ENCODE measurements at regions not wholly inside any gene's neighbourhood (a gene's known extent, or its start where the extent isn't known, plus 50 kb on each side); places are given as distances from the start of the nearest gene placed in this dataset.
"Not testable (repeated sequence)": the region's sequence is repeated elsewhere in the genome, so short reads cannot be mapped to it uniquely, and the experiment has no call there.

DNA sequence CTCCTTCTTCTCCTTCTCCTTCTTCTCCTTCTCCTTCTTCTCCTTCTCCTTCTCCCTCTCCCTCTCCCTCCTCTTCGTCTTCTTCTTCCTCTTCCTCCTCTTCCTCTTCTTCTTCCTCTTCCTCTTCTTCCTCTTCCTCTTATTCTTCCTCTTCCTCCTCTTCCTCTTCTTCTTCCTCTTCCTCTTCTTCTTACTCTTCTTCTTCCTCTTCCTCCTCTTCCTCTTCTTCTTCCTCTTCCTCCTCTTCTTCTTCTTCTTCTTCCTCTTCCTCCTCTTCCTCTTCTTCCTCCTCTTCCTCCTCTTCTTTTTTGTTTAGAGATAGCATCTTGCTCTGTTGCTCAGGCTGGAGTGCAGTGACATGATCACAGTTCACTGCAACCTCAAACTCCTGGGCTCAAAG is 97.7 kb upstream of the MPHOSPH6 start:
- intact Hi-C loops (cut with DNase I) = loop anchor here in 1 of 2 donors (10.0 kb wide), 1 partner anchor 187 kb away; no protein-coding TSS in a partner anchor
- not testable (repeated sequence) for DNase-seq (ENCODE audit: low spot score)

DNA sequence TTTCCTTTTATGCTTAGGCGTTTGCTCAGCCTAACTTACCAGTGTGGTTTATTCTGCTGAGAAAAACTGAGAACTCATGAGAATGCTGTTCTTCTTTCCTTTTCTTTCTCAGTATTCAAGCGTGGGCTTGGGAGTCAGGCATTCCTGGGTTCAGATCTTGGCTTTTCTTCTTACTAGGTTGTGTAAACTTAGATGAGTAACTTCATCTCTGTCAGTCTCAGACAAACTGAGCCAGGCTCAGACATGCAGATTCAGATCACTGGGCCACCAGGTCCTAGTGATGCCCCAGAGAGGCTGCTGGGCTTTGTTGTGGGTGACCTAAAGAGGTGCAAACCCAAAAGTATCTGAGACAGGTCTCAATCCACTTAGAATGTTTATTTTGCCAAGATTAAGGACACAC is 95.8 kb upstream of the MPHOSPH6 start:
- intact Hi-C loops (cut with DNase I) = loop anchor here in 1 of 2 donors (10.0 kb wide), 1 partner anchor 189 kb away; no protein-coding TSS in a partner anchor

DNA sequence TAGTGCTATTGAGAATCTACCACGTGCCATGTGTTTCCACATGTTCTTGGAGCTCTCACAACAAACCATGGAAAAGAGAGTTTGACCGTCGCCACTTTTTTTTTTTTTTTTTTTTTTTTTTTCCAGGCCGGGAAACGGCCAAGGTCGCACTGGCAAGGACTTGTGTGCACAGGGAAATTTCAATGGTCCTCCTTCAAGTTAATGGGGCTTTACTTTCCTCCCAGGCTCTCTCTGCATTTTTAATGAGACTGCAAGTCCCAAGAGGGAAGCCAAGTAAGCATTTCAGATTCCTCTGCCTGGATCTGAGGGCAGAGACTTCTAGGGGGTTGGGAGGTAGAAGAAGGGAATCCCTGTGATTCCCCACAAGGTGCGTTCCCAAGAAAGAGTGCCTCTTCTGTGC is 94.7 kb upstream of the MPHOSPH6 start:
- intact Hi-C loops (cut with DNase I) = loop anchor here in 1 of 2 donors (10.0 kb wide), 1 partner anchor 190 kb away; no protein-coding TSS in a partner anchor
- no peak for DNase-seq (ENCODE audit: low spot score)

More for the DNA sequence above, 95.8 kb upstream of the MPHOSPH6 start:
- DNase-seq (ENCODE audit: low spot score) = no peak

DNA sequence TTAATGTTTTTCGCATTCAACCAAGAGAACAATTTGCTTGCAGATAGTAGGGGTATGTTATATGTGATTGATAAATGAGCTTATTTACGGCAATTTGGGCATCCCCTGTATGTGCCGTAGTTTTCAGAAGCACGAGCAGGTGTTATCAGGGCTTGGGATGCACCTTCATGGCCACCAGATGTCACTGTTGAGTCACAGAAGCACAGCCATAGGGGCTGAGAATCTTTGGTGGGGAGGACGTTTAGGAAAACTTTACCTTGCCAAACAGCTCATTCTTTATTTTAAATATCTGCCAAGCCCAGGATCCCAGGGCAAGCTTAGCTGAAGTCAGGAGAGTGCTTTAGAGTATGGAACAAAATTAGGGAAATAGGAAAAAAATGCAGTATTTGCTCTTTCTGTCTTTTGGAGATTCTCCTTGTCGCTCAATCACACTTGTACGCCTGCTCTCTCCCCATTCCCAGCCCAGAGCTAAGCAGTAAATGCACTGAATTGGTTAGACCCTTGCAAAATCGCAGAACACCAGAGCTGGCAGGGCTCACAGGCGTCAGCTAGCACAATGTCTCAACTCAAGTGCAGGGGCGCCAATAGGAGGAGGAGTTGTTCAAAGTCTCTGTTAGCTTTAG is 93.6 kb upstream of the MPHOSPH6 start:
- intact Hi-C loops (cut with DNase I) = loop anchor here in 1 of 2 donors (10.0 kb wide), 1 partner anchor 191 kb away; no protein-coding TSS in a partner anchor
- no peak for DNase-seq (ENCODE audit: low spot score)

DNA sequence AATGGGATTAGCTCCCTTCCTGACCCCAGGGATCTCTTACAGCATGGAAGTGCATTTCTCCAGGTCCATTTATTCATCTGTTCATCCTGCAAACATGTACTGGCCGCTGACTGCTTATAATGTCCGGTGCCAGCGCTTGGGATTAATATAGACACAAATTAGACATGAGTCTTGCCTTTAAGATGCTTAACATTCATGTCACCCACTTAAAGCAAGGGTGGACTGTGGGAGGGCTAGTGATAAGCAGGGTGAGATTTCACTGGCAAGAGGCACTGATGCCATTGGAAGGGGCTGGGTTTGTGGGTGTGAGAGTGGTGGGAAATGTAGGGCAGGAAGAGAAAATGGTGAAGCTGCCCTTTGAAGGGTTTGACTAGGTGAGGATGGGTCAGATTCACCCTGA is 92.2 kb upstream of the MPHOSPH6 start:
- intact Hi-C loops (cut with DNase I) = loop anchor here in 1 of 2 donors (10.0 kb wide), 1 partner anchor 193 kb away; no protein-coding TSS in a partner anchor
- no peak for DNase-seq (ENCODE audit: low spot score)

DNA sequence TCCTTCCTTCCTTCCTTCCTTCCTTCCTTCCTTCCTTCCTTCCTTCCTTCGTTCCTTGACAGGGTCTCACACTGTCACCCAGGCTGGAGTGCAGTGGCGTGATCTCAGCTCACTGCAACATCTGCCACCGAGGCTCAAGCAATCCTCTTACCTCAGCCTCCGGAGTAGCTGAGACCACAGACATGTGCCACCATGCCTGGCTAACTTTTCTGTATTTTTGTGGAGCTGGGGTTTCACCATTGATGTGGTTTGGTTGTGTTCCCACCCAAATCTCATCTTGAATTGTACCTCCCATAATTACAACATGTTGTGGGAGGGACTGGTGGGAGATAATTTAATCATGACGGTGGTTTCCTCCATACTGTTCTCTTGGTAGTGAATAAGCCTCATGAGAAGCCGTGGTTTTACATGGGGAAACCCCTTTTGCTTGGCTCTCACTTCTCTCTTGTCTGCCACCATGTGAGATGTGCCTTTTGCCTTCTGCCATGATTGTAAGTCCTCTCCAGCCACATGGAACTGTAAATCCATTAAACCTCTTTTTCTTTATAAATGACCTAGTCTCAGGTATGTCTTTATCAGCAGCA is 90.3 kb upstream of the MPHOSPH6 start:
- no peak for DNase-seq (ENCODE audit: low spot score)
- intact Hi-C loops (cut with DNase I) = loop anchor here in 1 of 2 donors (10.0 kb wide), 1 partner anchor 194 kb away; no protein-coding TSS in a partner anchor

DNA sequence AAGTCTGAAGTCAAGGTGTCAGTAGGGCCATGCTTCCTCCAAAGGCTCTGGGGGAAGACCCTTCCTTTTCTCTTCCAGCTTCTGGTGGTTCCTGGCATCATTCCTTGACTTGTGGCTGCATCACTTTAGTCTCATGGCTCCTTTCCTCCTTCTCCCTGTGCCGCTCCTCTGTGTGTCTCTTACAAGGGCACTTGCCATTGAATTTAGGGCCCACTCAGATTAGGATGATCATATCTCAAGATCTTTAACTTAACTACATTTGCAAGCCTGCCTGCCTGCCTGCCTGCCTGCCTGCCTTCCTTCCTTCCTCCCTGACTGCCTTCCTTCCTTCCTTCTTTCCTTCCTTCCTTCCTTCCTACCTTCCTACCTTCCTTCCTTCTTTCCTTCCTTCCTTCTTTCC is 89.7 kb upstream of the MPHOSPH6 start:
- DNase-seq (ENCODE audit: low spot score) = no peak
- intact Hi-C loops (cut with DNase I) = loop anchor here in 1 of 2 donors (10.0 kb wide), 1 partner anchor 195 kb away; no protein-coding TSS in a partner anchor

DNA sequence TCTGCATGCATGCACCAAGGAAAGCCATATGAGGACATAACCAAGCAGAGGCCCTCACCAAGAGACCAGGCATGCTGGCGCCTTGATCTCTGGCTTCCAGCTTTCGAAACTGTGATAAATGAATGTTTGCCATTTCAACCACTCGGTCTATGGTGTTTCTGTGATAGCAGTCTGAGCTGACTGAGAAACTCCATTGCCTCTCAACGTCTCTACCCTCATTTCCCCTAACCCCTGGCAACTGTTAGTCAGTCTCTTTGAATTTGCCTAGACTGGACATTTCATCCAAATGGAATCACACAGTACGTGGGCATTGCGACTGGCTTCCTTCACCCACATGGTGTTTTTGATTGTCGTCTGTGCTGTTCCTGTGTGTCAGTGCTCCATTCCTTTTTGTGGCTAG is 88.0 kb upstream of the MPHOSPH6 start:
- no peak for DNase-seq (ENCODE audit: low spot score)
- intact Hi-C loops (cut with DNase I) = no loop called here

DNA sequence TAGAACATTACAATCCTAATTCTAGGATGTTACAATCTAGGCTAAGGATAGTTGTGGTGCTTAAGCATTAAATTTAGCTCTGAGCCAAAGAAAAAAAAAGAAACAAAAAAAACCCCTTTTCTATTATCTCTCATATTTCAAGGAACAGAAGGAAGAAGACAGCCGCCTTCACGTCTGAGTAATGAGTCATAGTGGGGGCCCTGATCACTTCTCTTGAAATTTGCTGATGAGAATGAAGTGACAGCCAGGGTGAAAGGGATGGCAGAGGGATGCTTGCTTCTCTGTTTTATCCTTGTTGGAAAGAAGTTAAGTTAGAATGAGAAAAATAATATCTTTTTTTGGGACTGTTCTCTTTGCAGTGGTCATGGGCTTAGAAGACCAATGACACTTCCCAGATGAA is 82.6 kb upstream of the MPHOSPH6 start:
- intact Hi-C loops (cut with DNase I) = no loop called here
- DNase-seq (ENCODE audit: low spot score) = no peak

DNA sequence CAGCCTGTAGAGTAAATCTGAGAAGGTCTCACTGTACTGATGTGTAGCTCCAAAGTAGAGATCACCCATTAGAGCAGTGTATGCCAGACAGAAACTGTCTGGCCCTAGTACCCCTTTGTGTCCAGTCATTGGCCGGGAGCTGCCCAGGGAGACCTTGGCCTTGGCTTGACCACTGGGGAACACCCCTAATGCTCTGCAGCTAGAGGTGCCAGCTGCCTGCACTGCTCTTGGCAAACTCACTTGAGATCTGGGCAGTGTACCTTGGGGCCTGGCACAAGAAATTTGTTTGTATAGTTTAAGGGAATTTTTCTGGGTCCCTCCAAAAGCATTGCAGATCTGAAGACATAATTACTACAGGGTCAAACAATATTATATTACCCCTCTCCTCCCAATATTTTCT is 78.7 kb upstream of the MPHOSPH6 start:
- DNase-seq (ENCODE audit: low spot score) = no peak
- intact Hi-C loops (cut with DNase I) = no loop called here

DNA sequence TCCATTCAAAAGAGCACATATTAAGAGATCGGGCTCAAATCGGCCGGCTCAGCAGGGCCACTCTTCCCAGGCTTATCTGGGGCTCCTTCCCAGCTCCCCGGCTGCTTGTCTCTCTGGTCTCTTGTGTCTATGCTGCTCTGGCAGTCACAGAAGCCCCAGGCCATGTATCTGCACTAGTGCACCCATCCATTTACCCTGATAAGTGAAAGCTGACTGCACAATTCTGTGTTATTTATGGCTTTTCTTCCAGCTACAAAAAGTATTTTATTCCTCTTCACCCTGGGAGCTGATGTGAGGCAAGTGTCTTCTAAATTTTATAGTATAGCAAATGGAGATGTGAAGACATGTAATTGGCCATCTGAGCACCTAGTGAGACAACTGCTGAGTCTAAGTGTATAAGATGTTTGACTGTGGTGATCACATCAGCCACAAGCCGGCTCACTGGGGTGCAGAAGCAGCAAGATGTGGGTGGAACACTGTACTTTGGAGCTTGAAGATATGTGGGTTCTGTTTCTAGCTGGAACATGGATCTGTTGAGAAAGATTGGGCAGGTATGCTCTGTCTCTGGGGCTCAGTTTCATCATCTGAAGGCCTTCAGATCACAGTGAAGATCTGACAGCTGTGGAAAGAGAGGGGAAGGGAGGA is 78.1 kb upstream of the MPHOSPH6 start:
- DNase-seq (ENCODE audit: low spot score) = no peak
- intact Hi-C loops (cut with DNase I) = no loop called here

DNA sequence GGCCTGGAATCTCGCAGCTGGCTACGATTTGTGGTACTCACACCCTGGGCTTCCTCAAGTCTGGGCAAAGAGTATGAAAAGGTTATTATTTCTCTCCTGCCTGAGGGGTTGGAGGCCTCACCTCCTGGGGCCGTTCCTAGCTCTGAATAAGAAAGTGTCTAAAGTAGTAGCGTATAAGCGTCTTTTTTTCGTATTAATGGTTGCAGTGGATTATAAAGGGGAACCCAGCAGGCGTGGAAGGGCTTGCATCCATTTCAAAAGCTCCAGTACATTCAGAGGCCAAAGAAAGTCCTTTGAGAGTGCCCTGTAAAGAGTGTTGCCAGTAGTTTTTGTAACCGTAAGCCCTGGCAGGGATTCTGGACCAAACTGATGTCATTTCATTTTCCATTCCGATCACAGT is 72.2 kb upstream of the MPHOSPH6 start:
- DNase-seq (ENCODE audit: low spot score) = no peak
- intact Hi-C loops (cut with DNase I) = no loop called here

DNA sequence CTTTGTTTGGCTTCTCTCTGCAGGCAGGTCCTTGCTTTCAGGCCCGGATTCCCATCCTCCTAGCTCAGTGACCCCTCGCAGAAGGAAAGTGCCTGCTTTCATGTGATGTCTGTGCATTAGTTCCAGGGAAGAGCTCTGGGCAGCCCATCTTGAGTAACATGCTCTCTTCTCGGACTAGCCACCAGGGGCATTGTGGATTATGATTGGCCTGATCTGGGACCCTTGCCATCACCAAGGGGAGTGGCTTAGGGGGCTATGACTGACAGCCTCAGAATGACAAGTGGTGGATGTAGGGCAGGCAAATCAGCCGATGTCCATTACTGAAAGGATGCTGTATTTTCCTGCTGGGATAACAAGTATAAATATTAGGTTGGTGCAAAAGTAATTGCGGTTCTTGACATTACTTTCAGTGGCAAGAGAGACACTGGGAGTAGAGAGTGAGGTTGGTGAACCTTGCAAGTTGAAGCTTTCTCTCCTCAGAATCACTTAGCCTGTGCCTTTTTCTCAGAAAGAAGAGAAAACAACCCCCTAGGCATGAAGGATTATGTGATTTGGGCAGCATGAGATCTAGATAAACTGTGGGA is 71.5 kb upstream of the MPHOSPH6 start:
- no peak for DNase-seq (ENCODE audit: low spot score)
- intact Hi-C loops (cut with DNase I) = no loop called here

DNA sequence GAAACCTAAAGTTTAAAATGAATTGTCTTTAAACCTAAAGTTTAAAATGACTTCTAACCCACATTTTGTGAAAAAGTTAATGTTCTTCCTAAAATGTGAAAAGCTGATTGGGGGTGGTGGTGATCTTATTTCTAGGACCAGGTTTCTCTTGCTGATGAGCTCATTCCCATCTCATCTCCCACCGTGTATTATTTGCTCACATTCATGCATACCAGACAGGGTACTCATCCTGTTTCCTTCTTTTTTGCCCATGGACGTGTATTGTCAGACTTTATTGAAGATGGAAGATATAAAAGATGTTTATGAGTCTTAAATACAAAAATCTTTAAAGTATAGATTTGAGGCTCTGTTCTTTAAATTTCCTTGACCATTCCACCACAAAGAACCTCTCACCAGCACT is 70.1 kb upstream of the MPHOSPH6 start:
- no peak for DNase-seq (ENCODE audit: low spot score)
- intact Hi-C loops (cut with DNase I) = no loop called here

DNA sequence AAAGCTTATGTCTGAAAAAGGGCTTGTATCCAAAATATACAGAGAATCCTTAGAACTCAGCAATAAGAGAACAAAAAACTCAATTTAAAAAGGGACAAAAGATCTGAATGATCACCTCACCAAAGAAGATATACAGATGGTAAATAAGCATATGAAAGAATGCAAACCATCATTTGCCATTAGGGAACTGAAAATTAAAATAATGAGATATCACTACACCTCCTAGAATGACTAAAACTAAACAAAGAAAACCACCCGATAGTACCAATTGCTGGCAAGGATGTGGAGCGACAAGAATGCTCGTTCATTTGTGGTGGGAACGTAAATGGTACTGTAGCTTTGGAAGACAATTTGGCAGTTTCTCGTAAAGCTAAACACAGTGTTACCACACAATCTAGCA is 66.9 kb upstream of the MPHOSPH6 start:
- intact Hi-C loops (cut with DNase I) = no loop called here
- no peak for DNase-seq (ENCODE audit: low spot score)

DNA sequence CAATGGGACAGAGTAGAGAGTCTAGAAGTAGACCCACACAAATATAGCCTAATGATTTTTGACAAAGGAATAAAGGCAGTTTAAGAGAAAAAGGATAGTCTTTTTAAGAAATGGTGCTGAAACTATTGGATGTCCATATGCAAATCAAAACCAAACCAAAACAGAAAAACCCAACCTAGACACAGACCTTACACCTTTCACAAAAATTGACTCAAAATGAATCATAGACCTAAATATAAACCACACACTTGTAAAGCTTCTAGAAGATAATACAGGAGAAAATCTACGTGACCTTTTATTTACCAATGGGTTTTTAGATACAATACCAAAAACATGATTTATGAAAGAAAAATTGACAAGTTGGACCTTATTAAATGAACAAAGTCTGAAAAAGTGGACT is 66.4 kb upstream of the MPHOSPH6 start:
- DNase-seq (ENCODE audit: low spot score) = no peak
- intact Hi-C loops (cut with DNase I) = no loop called here

DNA sequence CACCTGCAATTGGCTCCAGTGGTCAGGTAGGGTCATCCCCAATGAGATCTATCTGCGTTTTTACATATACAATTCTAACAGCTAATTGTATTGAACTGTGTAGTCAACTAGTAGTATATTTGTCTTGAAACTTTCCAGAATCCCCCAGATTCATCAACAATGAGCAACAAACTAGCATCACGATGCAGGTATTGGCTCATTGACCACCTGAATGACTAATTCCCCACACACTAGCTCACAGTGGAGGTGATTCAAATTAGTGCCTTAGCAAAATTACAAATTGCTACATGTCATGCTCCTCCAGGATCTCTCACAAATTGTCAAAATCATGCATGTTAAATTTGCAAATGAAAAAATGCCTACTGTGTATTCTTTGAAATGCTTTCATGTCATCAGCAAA is 62.8 kb upstream of the MPHOSPH6 start:
- intact Hi-C loops (cut with DNase I) = no loop called here
- DNase-seq (ENCODE audit: low spot score) = no peak

DNA sequence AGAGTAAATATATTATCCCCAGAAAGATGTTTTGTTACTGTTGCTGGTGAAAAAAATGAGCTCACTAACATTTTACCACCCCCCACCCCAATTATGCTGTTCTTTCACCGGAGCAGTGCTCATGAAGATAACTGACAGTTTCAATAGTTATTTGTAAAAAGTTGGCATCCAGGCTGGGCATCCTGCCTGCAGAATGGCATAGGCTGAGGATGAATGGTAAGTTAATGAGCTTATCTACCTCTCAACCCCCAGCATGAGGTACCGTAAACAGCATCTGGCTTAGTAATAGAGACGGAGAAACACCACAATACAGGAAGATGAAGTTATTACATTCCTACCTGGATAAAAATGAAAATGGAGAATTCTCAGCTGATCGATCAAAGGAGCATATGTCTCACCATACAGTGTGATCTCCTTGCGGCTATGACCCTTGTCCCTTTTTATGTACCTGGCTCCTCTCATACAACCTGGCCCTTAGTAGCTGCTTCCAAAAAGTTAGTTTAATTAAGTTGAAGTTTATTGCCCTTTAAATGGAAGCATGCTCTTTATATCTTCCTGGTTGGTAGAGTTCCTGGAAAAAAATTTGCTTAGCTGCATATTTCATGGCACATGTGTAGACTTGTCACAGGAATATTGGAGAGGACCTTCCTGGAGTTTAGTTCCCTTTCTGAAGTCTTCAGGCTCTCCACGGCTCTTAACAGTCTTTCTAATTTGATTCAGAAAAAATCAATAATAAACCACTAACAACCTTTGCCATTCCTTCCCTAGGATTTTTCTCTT is 61.2 kb upstream of the MPHOSPH6 start:
- no peak for DNase-seq (ENCODE audit: low spot score)
- intact Hi-C loops (cut with DNase I) = no loop called here

DNA sequence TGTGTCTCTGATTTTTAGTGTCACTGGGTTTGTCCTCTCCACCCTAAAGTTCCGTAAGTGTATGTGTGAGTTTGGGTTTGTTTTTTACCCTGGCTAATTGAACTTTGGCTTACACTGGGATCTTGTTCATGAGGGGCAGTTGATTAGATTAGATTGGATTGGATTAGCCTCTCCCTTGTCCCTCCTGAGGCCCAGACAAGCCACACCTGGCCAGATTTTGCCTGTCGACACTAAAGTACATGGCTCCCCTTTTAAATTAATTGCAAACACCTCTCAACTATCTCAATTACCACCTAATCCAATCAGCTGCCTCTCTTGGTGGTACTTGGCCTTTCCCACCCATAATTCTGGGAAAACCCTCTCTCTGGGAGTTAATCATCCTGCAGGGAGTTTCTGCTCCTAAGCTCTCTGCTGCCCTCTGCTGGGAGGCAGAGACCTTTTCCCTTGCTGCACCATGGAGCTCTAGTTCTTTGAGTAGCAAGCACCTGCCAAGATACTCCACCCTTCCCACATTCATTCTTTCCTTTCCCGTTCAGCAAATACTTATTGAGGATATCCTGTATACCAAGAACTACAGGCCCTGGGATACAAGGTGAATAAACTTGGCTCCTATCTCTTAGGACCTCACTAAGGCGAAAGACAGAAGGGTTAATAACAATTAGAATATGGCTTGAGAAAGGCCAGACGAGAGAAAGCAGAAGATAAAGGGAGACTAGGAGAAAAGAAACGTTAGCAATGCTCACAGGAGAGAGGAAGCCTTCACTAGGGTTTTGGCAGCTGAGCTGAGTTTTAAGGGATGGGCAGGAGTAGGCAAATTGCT is 60.0 kb upstream of the MPHOSPH6 start:
- no peak for DNase-seq (ENCODE audit: low spot score)
- intact Hi-C loops (cut with DNase I) = no loop called here

Data from posterior vena cava (tissue), 2 donors.